Upper lobe of left lung (tissue), 6 donors: ENCODE measurements at regions not wholly inside any gene's neighbourhood (a gene's known extent, or its start where the extent isn't known, plus 50 kb on each side); places are given as distances from the start of the nearest gene placed in this dataset.

Experiments
- ATAC-seq, 2 donors: fragments of 200-7000 bp; cut with Tn5 transposase; one replicate each; pipeline ENCODE4 v1.9.1; 2022; ENCODE audit warnings: mild to moderate bottlenecking in 2 of 2, moderate library complexity in 2 of 2; ENCODE audit not compliant: low FRiP score in 2 of 2
- DNase-seq, 2 donors: peaks; one replicate each; pipeline ENCODE4 v3.0.0-alpha.2; 2019 to 2020
- H3K27ac ChIP-seq, 4 donors: fragments of 200-600 bp; sonication (generic); one replicate each; pipeline ENCODE4 v1.5.1; 2016 to 2019
- H3K27me3 ChIP-seq, 4 donors: fragments of 200-600 bp; sonication (generic); one replicate each; pipeline ENCODE4 v1.5.1; 2017 to 2019
- H3K36me3 ChIP-seq, 4 donors: fragments of 200-600 bp; sonication (generic); one replicate each; pipeline ENCODE4 v1.5.1; 2016 to 2019
- H3K4me1 ChIP-seq, 4 donors: fragments of 200-600 bp; sonication (generic); one replicate each; pipeline ENCODE4 v1.5.1; 2018 to 2019
- H3K4me3 ChIP-seq, 4 donors: fragments of 200-600 bp; sonication (generic); one replicate each; pipeline ENCODE4 v1.5.1; 2017 to 2019; ENCODE audit warnings: mild to moderate bottlenecking in 2 of 4, moderate library complexity in 1 of 4
- H3K9me3 ChIP-seq, 4 donors: fragments of 200-600 bp; sonication (generic); one replicate each; pipeline ENCODE4 v1.5.1; 2018 to 2019
- EP300 ChIP-seq, 4 donors: sonication (generic); formaldehyde crosslinking; IDR thresholded peaks; one replicate each; pipeline ENCODE4 v1.5.1; 2017; ENCODE audit warnings: antibody characterized with exemption in 4 of 4, control low read depth in 2 of 4
- POLR2A ChIP-seq, 4 donors: fragments of 450-650 bp; IDR thresholded peaks; one replicate each; pipeline ENCODE4 v1.5.1; 2016 to 2017; ENCODE audit warnings: antibody characterized with exemption in 4 of 4, mild to moderate bottlenecking in 2 of 4
- POLR2AphosphoS5 ChIP-seq, 2 donors: sonication (generic); formaldehyde crosslinking; IDR thresholded peaks; one replicate each; pipeline ENCODE4 v1.5.1; 2017; ENCODE audit warnings: antibody characterized with exemption in 2 of 2
- WGBS, 2 donors: methylation state at CpG; one replicate each; pipeline ENCODE4 v1.1.5; 2017 to 2018; 5-methylcytosine and 5-hydroxymethylcytosine counted together
- TF ChIP-seq, protein P1 (sequence below), 6 experiments: fragments of 450-650 bp in 4 of 6; fragments of 200-600 bp in 2 of 6; sonication (generic) in 2 of 6; IDR thresholded peaks; one replicate each; pipeline ENCODE4 v1.5.1; 2016 to 2019; ENCODE audit warnings: antibody characterized with exemption in 6 of 6
- donor health status: DM: no; HTN: no; CAD: no; lungs with moderate emphysema.
- donor health status: DM: no; HTN: yes; CAD: no; lungs with severe emphysema.

DNA sequence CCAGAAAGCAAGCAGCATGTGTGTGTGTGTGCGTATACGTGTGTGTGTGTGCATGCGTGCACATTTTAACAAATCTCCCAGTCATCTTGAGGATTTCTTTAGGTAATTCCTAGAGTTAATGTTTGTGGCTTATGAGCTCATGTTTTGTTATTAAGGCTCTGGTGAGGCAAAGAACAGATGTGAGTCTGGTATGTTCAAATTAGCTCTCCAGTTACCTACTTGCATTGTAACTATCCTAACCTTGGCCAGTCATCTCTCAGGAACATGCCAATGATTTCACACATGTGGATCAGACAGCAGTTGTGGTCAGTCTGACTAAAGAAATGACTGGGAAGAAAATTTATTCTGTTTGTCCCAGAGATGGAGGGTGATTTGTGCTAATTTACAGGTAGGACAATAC is 163.1 kb downstream of the IZUMO3 start:
- WGBS, 2 donors: 92 to 97% methylated on average over 3 of the region's 3 CpGs
- no peak for ATAC-seq

DNA sequence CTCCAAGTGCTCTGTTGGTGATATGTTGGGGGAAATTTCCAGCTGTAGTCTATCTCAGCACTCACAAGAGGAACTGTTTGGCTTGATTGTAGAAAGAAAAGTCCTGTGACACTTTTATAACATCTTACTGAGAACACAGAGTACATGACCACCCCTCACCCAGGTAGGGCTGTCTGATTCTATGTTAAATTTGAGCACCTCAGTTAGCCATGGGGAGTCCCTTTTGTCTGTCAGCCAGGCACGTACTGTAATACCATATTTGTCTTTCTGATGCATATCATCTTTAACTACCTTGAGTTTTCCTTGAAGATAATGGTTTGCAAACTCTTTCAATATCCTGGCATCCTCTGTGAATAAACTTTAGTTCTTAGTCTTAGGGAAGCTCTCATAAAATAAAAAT is 164.5 kb downstream of the IZUMO3 start:
- no peak overlapping the region for H3K4me3 ChIP-seq
- 72 to 88% methylated on average over 1 of the region's 1 CpG for WGBS, 2 donors
- no peak overlapping the region for H3K27ac ChIP-seq
- DNase-seq: no peak
- no peak for ATAC-seq
- H3K27me3 ChIP-seq: no peaks in the 10 kb centered on the region
- peaks cover 0 to 5% (median 4%) of the 10 kb centered on the region in 4 donors for H3K9me3 ChIP-seq
- H3K4me1 ChIP-seq: no peaks in the 10 kb centered on the region
- TF ChIP-seq, protein P1, sequence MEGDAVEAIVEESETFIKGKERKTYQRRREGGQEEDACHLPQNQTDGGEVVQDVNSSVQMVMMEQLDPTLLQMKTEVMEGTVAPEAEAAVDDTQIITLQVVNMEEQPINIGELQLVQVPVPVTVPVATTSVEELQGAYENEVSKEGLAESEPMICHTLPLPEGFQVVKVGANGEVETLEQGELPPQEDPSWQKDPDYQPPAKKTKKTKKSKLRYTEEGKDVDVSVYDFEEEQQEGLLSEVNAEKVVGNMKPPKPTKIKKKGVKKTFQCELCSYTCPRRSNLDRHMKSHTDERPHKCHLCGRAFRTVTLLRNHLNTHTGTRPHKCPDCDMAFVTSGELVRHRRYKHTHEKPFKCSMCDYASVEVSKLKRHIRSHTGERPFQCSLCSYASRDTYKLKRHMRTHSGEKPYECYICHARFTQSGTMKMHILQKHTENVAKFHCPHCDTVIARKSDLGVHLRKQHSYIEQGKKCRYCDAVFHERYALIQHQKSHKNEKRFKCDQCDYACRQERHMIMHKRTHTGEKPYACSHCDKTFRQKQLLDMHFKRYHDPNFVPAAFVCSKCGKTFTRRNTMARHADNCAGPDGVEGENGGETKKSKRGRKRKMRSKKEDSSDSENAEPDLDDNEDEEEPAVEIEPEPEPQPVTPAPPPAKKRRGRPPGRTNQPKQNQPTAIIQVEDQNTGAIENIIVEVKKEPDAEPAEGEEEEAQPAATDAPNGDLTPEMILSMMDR (IDR thresholded peaks at IDR 0.05): no peak
- no peaks in the 10 kb centered on the region for H3K36me3 ChIP-seq

More for the DNA sequence above, 163.1 kb downstream of the IZUMO3 start:
- Histone ChIP-seq H3K4me3 (no peak overlapping the region), H3K9me3 (no peaks in the 10 kb centered on the region), H3K27me3 (no peaks in the 10 kb centered on the region), H3K27ac (no peak overlapping the region), H3K36me3 (no peaks in the 10 kb centered on the region), H3K4me1 (no peaks in the 10 kb centered on the region)
- no peak for DNase-seq
- no peak for TF ChIP-seq POLR2AphosphoS5 (IDR thresholded peaks at IDR 0.05)
- TF ChIP-seq POLR2A (IDR thresholded peaks at IDR 0.05): no peak
- TF ChIP-seq EP300 (IDR thresholded peaks at IDR 0.05): no peak
- TF ChIP-seq, protein P1 (IDR thresholded peaks at IDR 0.05): no peak

DNA sequence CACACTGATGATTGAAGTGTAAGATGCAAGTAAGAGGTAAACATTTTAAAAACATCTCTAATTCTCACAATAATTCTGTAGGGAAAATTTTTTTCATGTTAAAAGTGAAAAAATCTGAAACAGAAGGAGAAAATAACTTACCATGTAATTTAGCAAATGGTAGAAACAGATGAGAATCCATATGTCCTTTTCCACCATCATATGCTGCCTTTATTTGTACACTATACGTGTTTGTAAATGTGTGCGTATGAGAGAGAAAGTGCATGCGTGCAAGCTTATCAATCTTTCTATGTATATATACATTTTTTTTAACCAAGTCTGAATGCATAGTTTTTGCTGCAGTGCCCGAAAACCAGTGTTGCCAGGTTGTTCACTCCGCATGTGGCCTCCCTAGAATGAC is 186.7 kb downstream of the IZUMO3 start:
- Histone ChIP-seq H3K27me3 (no peaks in the 10 kb centered on the region), H3K4me1 (no peaks in the 10 kb centered on the region), H3K4me3 (no peak overlapping the region), H3K36me3 (no peaks in the 10 kb centered on the region), H3K9me3 (peaks cover 0 to 19% (median 2%) of the 10 kb centered on the region in 4 donors), H3K27ac (no peak overlapping the region)
- TF ChIP-seq POLR2AphosphoS5 (IDR thresholded peaks at IDR 0.05): no peak
- TF ChIP-seq, protein P1 (IDR thresholded peaks at IDR 0.05): no peak
- TF ChIP-seq EP300 (IDR thresholded peaks at IDR 0.05): no peak
- no peak for TF ChIP-seq POLR2A (IDR thresholded peaks at IDR 0.05)
- DNase-seq (no peak), ATAC-seq (no peak)
- WGBS, 2 donors: 90 to 94% methylated on average over 5 of the region's 5 CpGs

DNA sequence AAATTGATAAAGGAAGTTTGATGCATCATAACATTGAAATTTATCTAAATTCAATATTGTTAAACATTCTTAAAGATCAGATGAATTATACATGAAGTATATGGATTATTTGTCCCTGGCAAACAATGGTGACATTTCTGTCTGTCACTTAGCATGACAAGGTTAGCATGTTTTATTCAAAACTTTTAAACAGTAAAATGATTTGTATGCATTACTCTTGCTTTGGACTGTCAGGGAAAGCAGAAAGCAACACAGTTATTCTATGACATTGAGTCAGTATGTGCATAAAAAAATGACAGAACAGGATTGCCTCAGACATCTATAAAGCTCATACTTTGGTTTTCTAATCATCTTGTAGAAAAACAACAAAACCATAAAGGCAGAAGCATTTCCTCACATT is 193.7 kb downstream of the IZUMO3 start:
- no peak for ATAC-seq
- no peak for DNase-seq
- no peak overlapping the region for H3K27ac ChIP-seq
- H3K36me3 ChIP-seq: no peaks in the 10 kb centered on the region
- H3K9me3 ChIP-seq: peaks cover 0 to 3% (median 0%) of the 10 kb centered on the region in 4 donors
- H3K4me3 ChIP-seq: no peak overlapping the region
- no peaks in the 10 kb centered on the region for H3K27me3 ChIP-seq
- TF ChIP-seq, protein P1 (IDR thresholded peaks at IDR 0.05): no peak
- TF ChIP-seq POLR2AphosphoS5 (IDR thresholded peaks at IDR 0.05): no peak
- no peak for TF ChIP-seq POLR2A (IDR thresholded peaks at IDR 0.05)
- no peak for TF ChIP-seq EP300 (IDR thresholded peaks at IDR 0.05)
- H3K4me1 ChIP-seq: no peaks in the 10 kb centered on the region

DNA sequence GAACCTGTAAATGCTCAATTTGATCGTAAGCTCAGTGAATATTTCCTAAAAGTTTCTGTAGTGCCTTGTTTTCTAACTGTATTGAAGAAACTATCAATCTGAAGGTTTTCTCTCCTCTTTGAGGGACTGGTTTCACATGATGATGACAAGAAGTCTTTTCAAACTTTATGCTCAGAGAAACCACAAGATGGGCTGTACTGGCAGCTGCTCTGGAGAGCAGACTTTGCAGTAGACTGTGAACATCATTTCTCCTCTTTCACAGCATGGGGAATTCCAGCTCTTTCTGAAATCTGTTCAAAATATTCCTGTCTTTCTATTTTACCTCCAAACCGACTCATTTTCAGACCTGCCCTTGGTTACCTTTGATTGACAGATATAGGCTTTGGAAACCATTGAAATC is 194.4 kb downstream of the IZUMO3 start:
- TF ChIP-seq, protein P1 (IDR thresholded peaks at IDR 0.05): no peak

More for the DNA sequence above, 194.4 kb downstream of the IZUMO3 start:
- no peaks in the 10 kb centered on the region for H3K4me1 ChIP-seq
- H3K27me3 ChIP-seq: no peaks in the 10 kb centered on the region
- DNase-seq: no peak
- no peaks in the 10 kb centered on the region for H3K9me3 ChIP-seq
- no peak overlapping the region for H3K4me3 ChIP-seq
- no peak for ATAC-seq
- no peak overlapping the region for H3K27ac ChIP-seq
- no peaks in the 10 kb centered on the region for H3K36me3 ChIP-seq
- WGBS, 2 donors: 65 to 67% methylated on average over 2 of the region's 2 CpGs
